Astrocyte (in vitro differentiated cells and primary cell): ENCODE measurements at regions not wholly inside any gene's neighbourhood (a gene's known extent, or its start where the extent isn't known, plus 50 kb on each side); places are given as distances from the start of the nearest gene placed in this dataset.

Experiments
- DNase-seq: peaks from one replicate; pipeline ENCODE4 v3.0.0-alpha.2; 2010; ENCODE audit warnings: low read depth
- FAIRE-seq: peaks from 2 replicates; lab custom pipeline; 2011; peaks lifted over from hg19 to GRCh38; lab: Jason Lieb, UNC
- H2AFZ ChIP-seq: 2 replicates; pipeline ENCODE4 v1.6.0; 2012; ENCODE audit warnings: low read depth, low read length, inconsistent platforms
- H3K27ac ChIP-seq: 2 replicates; pipeline ENCODE4 v1.5.1; 2011; ENCODE audit warnings: low read depth, low read length, inconsistent platforms
- H3K27me3 ChIP-seq: 2 replicates; pipeline ENCODE4 v1.6.0; 2011; ENCODE audit warnings: low read length, inconsistent platforms; ENCODE audit not compliant: insufficient read depth
- H3K36me3 ChIP-seq: 2 replicates; pipeline ENCODE4 v1.5.1; 2011; ENCODE audit warnings: low read length, inconsistent platforms; ENCODE audit not compliant: insufficient read depth
- H3K4me1 ChIP-seq: 2 replicates; pipeline ENCODE4 v1.5.1; 2011; ENCODE audit warnings: low read length, inconsistent platforms; ENCODE audit not compliant: insufficient read depth
- H3K4me2 ChIP-seq: 2 replicates; pipeline ENCODE4 v1.6.0; 2012; ENCODE audit warnings: low read length, inconsistent platforms
- H3K4me3 ChIP-seq: 2 replicates; pipeline ENCODE4 v1.5.1; 2011; ENCODE audit warnings: low read depth, mild to moderate bottlenecking, low read length, inconsistent platforms; ENCODE audit not compliant: insufficient read depth
- H3K79me2 ChIP-seq: 2 replicates; pipeline ENCODE4 v1.6.0; 2012; ENCODE audit warnings: mild to moderate bottlenecking, low read length, inconsistent platforms; ENCODE audit not compliant: insufficient read depth
- H3K9ac ChIP-seq: 2 replicates; pipeline ENCODE4 v1.6.0; 2012; ENCODE audit warnings: mild to moderate bottlenecking, low read length, inconsistent platforms
- H3K9me3 ChIP-seq: 2 replicates; pipeline ENCODE4 v1.5.1; 2012; ENCODE audit warnings: low read depth, mild to moderate bottlenecking, low read length, inconsistent platforms; ENCODE audit not compliant: insufficient read depth
- H4K20me1 ChIP-seq: 2 replicates; pipeline ENCODE4 v1.6.0; 2012; ENCODE audit warnings: low read length, inconsistent platforms; ENCODE audit not compliant: insufficient read depth
- H3K27ac Mint-ChIP-seq: one replicate; pipeline ENCODE4 v1.8.0; 2021; ENCODE audit warnings: mild to moderate bottlenecking, mixed read lengths; ENCODE audit not compliant: unreplicated experiment
- H3K27me3 Mint-ChIP-seq: one replicate; pipeline ENCODE4 v1.8.0; 2021; ENCODE audit warnings: low read depth, mixed read lengths; ENCODE audit not compliant: unreplicated experiment
- H3K36me3 Mint-ChIP-seq: one replicate; pipeline ENCODE4 v1.8.0; 2021; ENCODE audit warnings: low read depth, mixed read lengths; ENCODE audit not compliant: unreplicated experiment
- H3K4me1 Mint-ChIP-seq: one replicate; pipeline ENCODE4 v1.8.0; 2021; ENCODE audit warnings: low read depth, mixed read lengths; ENCODE audit not compliant: unreplicated experiment
- H3K4me3 Mint-ChIP-seq: one replicate; pipeline ENCODE4 v1.8.0; 2021; ENCODE audit warnings: mild to moderate bottlenecking, moderate library complexity, mixed read lengths; ENCODE audit not compliant: unreplicated experiment
- H3K9me3 Mint-ChIP-seq: one replicate; pipeline ENCODE4 v1.8.0; 2021; ENCODE audit warnings: mild to moderate bottlenecking, mixed read lengths; ENCODE audit not compliant: unreplicated experiment
- CTCF ChIP-seq: IDR thresholded peaks from 2 replicates; pipeline ENCODE4 v1.5.1; 2011; ENCODE audit warnings: low read depth, mild to moderate bottlenecking, inconsistent platforms, low read length, moderate library complexity; ENCODE audit not compliant: insufficient read depth
- EZH2 ChIP-seq: IDR thresholded peaks from 2 replicates; pipeline ENCODE4 v1.6.1; 2012; ENCODE audit warnings: mild to moderate bottlenecking, low read length, inconsistent platforms; ENCODE audit not compliant: insufficient read depth

- Mint-ChIP-seq H3K27ac (no peak overlapping the region), H3K4me3 (no peak overlapping the region), H3K9me3 (no peaks in the 10 kb centered on the region), H3K4me1 (no peaks in the 10 kb centered on the region), H3K27me3 (no peaks in the 10 kb centered on the region), H3K36me3 (no peaks in the 10 kb centered on the region)
- FAIRE-seq = no peak
- Histone ChIP-seq H3K9me3 (no peaks in the 10 kb centered on the region), H3K27ac (no peak overlapping the region), H4K20me1 (no peaks in the 10 kb centered on the region), H3K4me1 (no peaks in the 10 kb centered on the region), H3K4me2 (no peak overlapping the region), H3K27me3 (no peaks in the 10 kb centered on the region), H3K79me2 (no peaks in the 10 kb centered on the region), H2AFZ (no peak overlapping the region), H3K36me3 (no peaks in the 10 kb centered on the region), H3K4me3 (no peak overlapping the region), H3K9ac (no peak overlapping the region)
- no peak for TF ChIP-seq EZH2
- no peak for TF ChIP-seq CTCF
- DNase-seq = no peak
Measured at GRCh38 chr11:91188484-91188883, 965.6 kb upstream of the CHORDC1 start.

GRCh38 chr11:91187314-91187713, 964.5 kb upstream of the CHORDC1 start:
- Mint-ChIP-seq H3K4me3 (no peak overlapping the region), H3K36me3 (no peaks in the 10 kb centered on the region), H3K27ac (no peak overlapping the region), H3K9me3 (no peaks in the 10 kb centered on the region), H3K4me1 (no peaks in the 10 kb centered on the region), H3K27me3 (no peaks in the 10 kb centered on the region)
- Histone ChIP-seq H3K9ac (no peak overlapping the region), H3K79me2 (no peaks in the 10 kb centered on the region), H3K36me3 (no peaks in the 10 kb centered on the region), H3K9me3 (no peaks in the 10 kb centered on the region), H4K20me1 (no peaks in the 10 kb centered on the region), H3K4me1 (no peaks in the 10 kb centered on the region), H2AFZ (no peak overlapping the region), H3K4me2 (no peak overlapping the region), H3K27ac (no peak overlapping the region), H3K27me3 (no peaks in the 10 kb centered on the region), H3K4me3 (no peak overlapping the region)
- no peak for FAIRE-seq
- DNase-seq = no peak
- no peak for TF ChIP-seq EZH2
- no peak for TF ChIP-seq CTCF

GRCh38 chr11:91178366-91178765, 955.5 kb upstream of the CHORDC1 start:
- FAIRE-seq = no peak
- DNase-seq = no peak
- no peaks in the 10 kb centered on the region for H3K27me3 Mint-ChIP-seq

More at GRCh38 chr11:91178366-91178765, 955.5 kb upstream of the CHORDC1 start:
- Mint-ChIP-seq H3K4me1 (peaks cover 5% of the 10 kb centered on the region), H3K36me3 (no peaks in the 10 kb centered on the region), H3K9me3 (peaks cover 8% of the 10 kb centered on the region), H3K27ac (no peak overlapping the region), H3K4me3 (no peak overlapping the region)
- Histone ChIP-seq H3K9ac (no peak overlapping the region), H3K4me2 (no peak overlapping the region), H3K27ac (no peak overlapping the region), H3K36me3 (no peaks in the 10 kb centered on the region), H3K4me1 (no peaks in the 10 kb centered on the region), H2AFZ (no peak overlapping the region), H3K9me3 (no peaks in the 10 kb centered on the region), H4K20me1 (no peaks in the 10 kb centered on the region), H3K79me2 (no peaks in the 10 kb centered on the region), H3K27me3 (no peaks in the 10 kb centered on the region), H3K4me3 (no peak overlapping the region)
- no peak for TF ChIP-seq CTCF
- no peak for TF ChIP-seq EZH2
